ENCODE measurements at regions not wholly inside any gene's neighbourhood (a gene's known extent, or its start where the extent isn't known, plus 50 kb on each side); places are given as distances from the start of the nearest gene placed in this dataset.

DNA sequence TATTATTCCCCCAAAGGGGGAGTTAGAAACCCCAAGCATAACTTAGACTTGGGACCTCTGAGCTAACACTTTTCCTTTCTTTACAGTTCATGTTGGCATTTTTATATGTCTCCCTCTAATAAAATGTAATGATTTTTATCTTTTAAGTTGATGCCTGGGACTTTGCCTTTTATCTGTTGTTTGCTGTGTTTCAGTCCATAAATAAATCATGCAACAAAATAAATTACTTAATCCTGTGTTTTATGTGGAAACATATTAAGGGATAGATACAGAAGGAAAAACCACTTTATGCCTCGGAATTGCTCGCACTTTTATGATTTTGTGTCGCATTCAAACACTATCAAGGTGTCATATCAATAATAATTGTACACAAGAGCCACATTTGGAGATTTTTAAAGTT, 93.7 kb upstream of the TBC1D5 start:
- no peak overlapping the region for H4K91ac ChIP-seq (replicated peaks; ENCODE audit: insufficient read length, low read length)
- 83% methylated on average over 3 of the region's 3 CpGs; no CpG with 5 or more reads in 1 of the 2 experiments for WGBS, 2 experiments (ENCODE audit: extremely low coverage in 1 of 2, insufficient coverage in 1 of 2, insufficient read length in 1 of 2, insufficient replicate concordance in 2 of 2, low coverage in 1 of 2, low lambda C conversion rate in 2 of 2, missing lambda C conversion rate in 1 of 2)
- no peak overlapping the region for H4K5ac ChIP-seq (ENCODE audit: insufficient read length, low read depth, low read length)
- H3K56ac ChIP-seq (replicated peaks; ENCODE audit: insufficient read length, low read depth, low read length), result no peak overlapping the region
- no peak overlapping the region for H2BK120ac ChIP-seq (replicated peaks; ENCODE audit: low read depth, low read length)
- no peak overlapping the region for H3K9ac ChIP-seq (replicated peaks in 1 of 4; ENCODE audit: extremely low read depth in 1 of 4, low read depth in 3 of 4, low read length in 3 of 4)
- H3K36me3 ChIP-seq (ENCODE audit: control insufficient read depth in 2 of 4, insufficient read depth in 4 of 4, low read length in 3 of 4), result no peaks in the 10 kb centered on the region
- H4K8ac ChIP-seq (ENCODE audit: extremely low read depth, insufficient read depth, low read length), result no peak overlapping the region
- no peaks in the 10 kb centered on the region for H3K4me1 ChIP-seq (replicated peaks in 1 of 4; ENCODE audit: control insufficient read depth in 3 of 4, insufficient read depth in 4 of 4, low read length in 3 of 4)
- no peak overlapping the region for H3K4ac ChIP-seq (replicated peaks; ENCODE audit: insufficient read length, low read depth, low read length)
- no peak overlapping the region for H2BK20ac ChIP-seq (ENCODE audit: low read length)
- no peak for FAIRE-seq
- H2BK5ac ChIP-seq (ENCODE audit: low read depth, low read length), result no peak overlapping the region
- no peak overlapping the region for H3K18ac ChIP-seq (ENCODE audit: extremely low read depth, low read length)
- H3K27ac ChIP-seq (ENCODE audit: low read depth, low read length), result no peak overlapping the region
- H2BK15ac ChIP-seq (ENCODE audit: low read length), result no peak overlapping the region
- CTCF ChIA-PET (ENCODE audit: partially characterized antibody), result no interaction called here
- H3K23ac ChIP-seq (ENCODE audit: insufficient read length), result no peak overlapping the region
- no peak overlapping the region for H3K4me2 ChIP-seq (ENCODE audit: insufficient read depth in 1 of 2, low read depth in 2 of 2, low read length in 2 of 2)
- POLR2A ChIA-PET (ENCODE audit: partially characterized antibody), result no interaction called here
- no peaks in the 10 kb centered on the region for H3K79me1 ChIP-seq (ENCODE audit: low read depth, low read length)
- no peak overlapping the region for H2AK5ac ChIP-seq (ENCODE audit: low read depth, low read length)
- H3K4me3 ChIP-seq (ENCODE audit: extremely low read depth in 1 of 4, insufficient read depth in 2 of 4, low read depth in 3 of 4, low read length in 4 of 4), result no peak overlapping the region
- H3K79me2 ChIP-seq (ENCODE audit: control insufficient read depth in 1 of 2, insufficient read depth in 2 of 2, low read length in 2 of 2), result no peaks in the 10 kb centered on the region
- no peak overlapping the region for H3K14ac ChIP-seq (ENCODE audit: insufficient read length)
- H3K27me3 ChIP-seq (replicated peaks in 1 of 4; ENCODE audit: control insufficient read depth in 3 of 4, extremely low read depth in 1 of 4, insufficient read depth in 3 of 4, low read length in 3 of 4), result no peaks in the 10 kb centered on the region
- no peaks in the 10 kb centered on the region for H4K20me1 ChIP-seq (replicated peaks in 1 of 2; ENCODE audit: control insufficient read depth in 1 of 2, insufficient read depth in 2 of 2, low read length in 2 of 2)
- no peak overlapping the region for H2BK12ac ChIP-seq (ENCODE audit: low read depth, low read length)
- no peak overlapping the region for H2AFZ ChIP-seq (ENCODE audit: low read length)
- TF ChIP-seq EP300 (IDR thresholded peaks at IDR 0.05; ENCODE audit: borderline replicate concordance in 1 of 2, low read depth in 2 of 2, low read length in 2 of 2), result no peak
- no peak for TF ChIP-seq POLR2A (IDR thresholded peaks at IDR 0.05; ENCODE audit: control extremely low read depth in 1 of 2, low read depth in 2 of 2, low read length in 2 of 2)
- TF ChIP-seq SIRT6 (IDR thresholded peaks at IDR 0.05; ENCODE audit: low read length), result no peak
- no peak for TF ChIP-seq NANOG (IDR thresholded peaks at IDR 0.05; ENCODE audit: insufficient read depth, low read depth, low read length, poor library complexity, severe bottlenecking)
- no peak for DNase-seq (ENCODE audit: low read depth in 1 of 2, low spot score in 2 of 2)
- H3K23me2 ChIP-seq (ENCODE audit: low read depth, low read length), result no peaks in the 10 kb centered on the region; the same call in 1 of the 2 replicates
- H3K9me3 ChIP-seq (ENCODE audit: insufficient read depth in 2 of 2, low read depth in 1 of 2, low read length in 1 of 2), result no peaks in the 10 kb centered on the region

All from H1 (cell line).